ENCODE measurements at regions not wholly inside any gene's neighbourhood (a gene's known extent, or its start where the extent isn't known, plus 50 kb on each side); places are given as distances from the start of the nearest gene placed in this dataset.

DNA sequence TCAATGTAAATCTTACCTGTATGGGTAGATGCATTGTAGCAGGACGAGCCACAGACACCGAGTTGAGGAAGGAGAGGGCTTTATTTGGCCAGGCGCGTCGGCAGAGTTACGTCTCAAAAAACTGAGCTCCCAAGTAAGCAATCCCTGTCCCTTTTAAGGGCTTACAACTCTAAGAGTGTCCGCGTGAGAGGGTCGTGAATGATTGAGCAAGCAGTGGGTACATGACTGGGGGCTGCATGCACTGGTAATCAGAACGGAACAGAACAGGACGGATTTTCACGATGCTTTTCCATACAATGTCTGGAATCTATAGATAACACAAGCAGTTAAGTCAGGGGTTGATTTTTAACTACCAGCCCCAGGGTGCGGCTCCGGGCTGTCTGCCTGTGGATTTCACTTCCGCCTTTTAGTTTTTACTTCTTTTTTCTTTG is 524.9 kb upstream of the HTR2C start (continued):
- TF ChIP-seq, protein P1, sequence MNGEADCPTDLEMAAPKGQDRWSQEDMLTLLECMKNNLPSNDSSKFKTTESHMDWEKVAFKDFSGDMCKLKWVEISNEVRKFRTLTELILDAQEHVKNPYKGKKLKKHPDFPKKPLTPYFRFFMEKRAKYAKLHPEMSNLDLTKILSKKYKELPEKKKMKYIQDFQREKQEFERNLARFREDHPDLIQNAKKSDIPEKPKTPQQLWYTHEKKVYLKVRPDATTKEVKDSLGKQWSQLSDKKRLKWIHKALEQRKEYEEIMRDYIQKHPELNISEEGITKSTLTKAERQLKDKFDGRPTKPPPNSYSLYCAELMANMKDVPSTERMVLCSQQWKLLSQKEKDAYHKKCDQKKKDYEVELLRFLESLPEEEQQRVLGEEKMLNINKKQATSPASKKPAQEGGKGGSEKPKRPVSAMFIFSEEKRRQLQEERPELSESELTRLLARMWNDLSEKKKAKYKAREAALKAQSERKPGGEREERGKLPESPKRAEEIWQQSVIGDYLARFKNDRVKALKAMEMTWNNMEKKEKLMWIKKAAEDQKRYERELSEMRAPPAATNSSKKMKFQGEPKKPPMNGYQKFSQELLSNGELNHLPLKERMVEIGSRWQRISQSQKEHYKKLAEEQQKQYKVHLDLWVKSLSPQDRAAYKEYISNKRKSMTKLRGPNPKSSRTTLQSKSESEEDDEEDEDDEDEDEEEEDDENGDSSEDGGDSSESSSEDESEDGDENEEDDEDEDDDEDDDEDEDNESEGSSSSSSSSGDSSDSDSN (IDR thresholded peaks at IDR 0.05; ENCODE audit: borderline replicate concordance in 1 of 2, low read depth in 2 of 2, low read length in 2 of 2) = no peak
- TF ChIP-seq DMBX1 (CRISPR knock-in tag; IDR thresholded peaks at IDR 0.05; ENCODE audit: borderline replicate concordance) = peak; percentile 16; the same call in 1 of the 2 replicates
- TF ChIP-seq CREM (IDR thresholded peaks at IDR 0.05; ENCODE audit: low read depth) = peak; percentile 35
- TF ChIP-seq, protein P2, sequence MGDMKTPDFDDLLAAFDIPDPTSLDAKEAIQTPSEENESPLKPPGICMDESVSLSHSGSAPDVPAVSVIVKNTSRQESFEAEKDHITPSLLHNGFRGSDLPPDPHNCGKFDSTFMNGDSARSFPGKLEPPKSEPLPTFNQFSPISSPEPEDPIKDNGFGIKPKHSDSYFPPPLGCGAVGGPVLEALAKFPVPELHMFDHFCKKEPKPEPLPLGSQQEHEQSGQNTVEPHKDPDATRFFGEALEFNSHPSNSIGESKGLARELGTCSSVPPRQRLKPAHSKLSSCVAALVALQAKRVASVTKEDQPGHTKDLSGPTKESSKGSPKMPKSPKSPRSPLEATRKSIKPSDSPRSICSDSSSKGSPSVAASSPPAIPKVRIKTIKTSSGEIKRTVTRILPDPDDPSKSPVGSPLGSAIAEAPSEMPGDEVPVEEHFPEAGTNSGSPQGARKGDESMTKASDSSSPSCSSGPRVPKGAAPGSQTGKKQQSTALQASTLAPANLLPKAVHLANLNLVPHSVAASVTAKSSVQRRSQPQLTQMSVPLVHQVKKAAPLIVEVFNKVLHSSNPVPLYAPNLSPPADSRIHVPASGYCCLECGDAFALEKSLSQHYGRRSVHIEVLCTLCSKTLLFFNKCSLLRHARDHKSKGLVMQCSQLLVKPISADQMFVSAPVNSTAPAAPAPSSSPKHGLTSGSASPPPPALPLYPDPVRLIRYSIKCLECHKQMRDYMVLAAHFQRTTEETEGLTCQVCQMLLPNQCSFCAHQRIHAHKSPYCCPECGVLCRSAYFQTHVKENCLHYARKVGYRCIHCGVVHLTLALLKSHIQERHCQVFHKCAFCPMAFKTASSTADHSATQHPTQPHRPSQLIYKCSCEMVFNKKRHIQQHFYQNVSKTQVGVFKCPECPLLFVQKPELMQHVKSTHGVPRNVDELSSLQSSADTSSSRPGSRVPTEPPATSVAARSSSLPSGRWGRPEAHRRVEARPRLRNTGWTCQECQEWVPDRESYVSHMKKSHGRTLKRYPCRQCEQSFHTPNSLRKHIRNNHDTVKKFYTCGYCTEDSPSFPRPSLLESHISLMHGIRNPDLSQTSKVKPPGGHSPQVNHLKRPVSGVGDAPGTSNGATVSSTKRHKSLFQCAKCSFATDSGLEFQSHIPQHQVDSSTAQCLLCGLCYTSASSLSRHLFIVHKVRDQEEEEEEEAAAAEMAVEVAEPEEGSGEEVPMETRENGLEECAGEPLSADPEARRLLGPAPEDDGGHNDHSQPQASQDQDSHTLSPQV (IDR thresholded peaks at IDR 0.05) = no peak
- TF ChIP-seq BCL6 (CRISPR knock-in tag; IDR thresholded peaks at IDR 0.05) = no peak
- TF ChIP-seq GABPB2 (CRISPR knock-in tag; conservative IDR thresholded peaks at IDR 0.05) = no peak
- peak; percentile 43 for TF ChIP-seq NEUROD1 (IDR thresholded peaks at IDR 0.05; ENCODE audit: borderline replicate concordance, low read depth, low read length, partially characterized antibody)
- TF ChIP-seq PHB2 (IDR thresholded peaks at IDR 0.05; ENCODE audit: low read depth) = 0 out of 2 replicates have a peak, but pooled peaks have one; percentile 50
- no peak for TF ChIP-seq ZNF212 (CRISPR knock-in tag; IDR thresholded peaks at IDR 0.05)
- TF ChIP-seq SMARCA4 (IDR thresholded peaks at IDR 0.05) = peak; percentile 93
- TF ChIP-seq ZNF75A (CRISPR knock-in tag; IDR thresholded peaks at IDR 0.05) = no peak
- TF ChIP-seq, protein P3, sequence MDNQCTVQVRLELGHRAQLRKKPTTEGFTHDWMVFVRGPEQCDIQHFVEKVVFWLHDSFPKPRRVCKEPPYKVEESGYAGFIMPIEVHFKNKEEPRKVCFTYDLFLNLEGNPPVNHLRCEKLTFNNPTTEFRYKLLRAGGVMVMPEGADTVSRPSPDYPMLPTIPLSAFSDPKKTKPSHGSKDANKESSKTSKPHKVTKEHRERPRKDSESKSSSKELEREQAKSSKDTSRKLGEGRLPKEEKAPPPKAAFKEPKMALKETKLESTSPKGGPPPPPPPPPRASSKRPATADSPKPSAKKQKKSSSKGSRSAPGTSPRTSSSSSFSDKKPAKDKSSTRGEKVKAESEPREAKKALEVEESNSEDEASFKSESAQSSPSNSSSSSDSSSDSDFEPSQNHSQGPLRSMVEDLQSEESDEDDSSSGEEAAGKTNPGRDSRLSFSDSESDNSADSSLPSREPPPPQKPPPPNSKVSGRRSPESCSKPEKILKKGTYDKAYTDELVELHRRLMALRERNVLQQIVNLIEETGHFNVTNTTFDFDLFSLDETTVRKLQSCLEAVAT (IDR thresholded peaks at IDR 0.05) = no peak
- no peak for TF ChIP-seq YBX1 (IDR thresholded peaks at IDR 0.05)
- TF ChIP-seq MYNN (IDR thresholded peaks at IDR 0.05) = no peak
- TF ChIP-seq MYNN (CRISPR knock-in tag; IDR thresholded peaks at IDR 0.05) = no peak
- no peak for TF ChIP-seq ZNF644 (tag; IDR thresholded peaks at IDR 0.05; ENCODE audit: low read depth)
- no peak for TF ChIP-seq ARHGAP35 (IDR thresholded peaks at IDR 0.05; ENCODE audit: partially characterized antibody)
- TF ChIP-seq TARDBP (IDR thresholded peaks at IDR 0.05) = no peak
- TF ChIP-seq ZSCAN29 (IDR thresholded peaks at IDR 0.05) = no peak
- TF ChIP-seq SP1 (CRISPR knock-in tag; IDR thresholded peaks at IDR 0.05) = no peak
- TF ChIP-seq, protein P4, sequence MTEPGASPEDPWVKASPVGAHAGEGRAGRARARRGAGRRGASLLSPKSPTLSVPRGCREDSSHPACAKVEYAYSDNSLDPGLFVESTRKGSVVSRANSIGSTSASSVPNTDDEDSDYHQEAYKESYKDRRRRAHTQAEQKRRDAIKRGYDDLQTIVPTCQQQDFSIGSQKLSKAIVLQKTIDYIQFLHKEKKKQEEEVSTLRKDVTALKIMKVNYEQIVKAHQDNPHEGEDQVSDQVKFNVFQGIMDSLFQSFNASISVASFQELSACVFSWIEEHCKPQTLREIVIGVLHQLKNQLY (CRISPR knock-in tag; conservative IDR thresholded peaks at IDR 0.05) = no peak
- TF ChIP-seq CHD1 (IDR thresholded peaks at IDR 0.05; ENCODE audit: low read length) = no peak
- peak; percentile 35; the same call in 1 of the 2 replicates for TF ChIP-seq FOSL1 (tag; conservative IDR thresholded peaks at IDR 0.05)
- no peak for TF ChIP-seq ZKSCAN8 (CRISPR knock-in tag; IDR thresholded peaks at IDR 0.05)

Measured in K562 (cell line).